ENCODE measurements at regions not wholly inside any gene's neighbourhood (a gene's known extent, or its start where the extent isn't known, plus 50 kb on each side); places are given as distances from the start of the nearest gene placed in this dataset.
"Not testable (repeated sequence)": the region's sequence is repeated elsewhere in the genome, so short reads cannot be mapped to it uniquely, and the experiment has no call there.

DNA sequence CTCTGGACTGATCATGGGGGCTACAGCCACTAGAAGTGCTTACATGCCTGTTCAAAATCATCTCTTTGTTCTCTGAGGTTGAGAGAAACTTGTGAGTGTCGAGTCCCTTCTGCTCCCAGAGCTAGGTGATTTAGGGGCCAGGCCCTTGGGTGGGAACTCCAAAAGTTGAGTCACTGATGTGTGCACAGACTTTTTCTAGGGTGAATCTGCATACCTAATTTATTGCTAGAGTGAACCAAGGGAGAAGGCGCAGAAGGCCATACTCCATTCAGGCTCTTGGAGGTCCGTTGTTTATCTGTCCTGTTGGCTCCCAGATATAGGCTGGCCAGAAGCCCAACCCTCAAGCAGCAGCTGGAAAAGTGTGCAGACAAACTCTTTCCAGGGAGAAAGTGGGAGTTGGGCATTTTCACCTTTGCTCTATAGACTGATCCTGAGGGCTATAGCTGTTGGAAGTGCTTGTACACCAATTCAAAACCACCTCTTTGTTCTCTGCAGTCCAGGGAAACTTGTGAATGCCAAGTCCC lies 80.8 kb upstream of the ARX start:
- H3K4me3 ChIP-seq (ENCODE audit: low read depth, low read length), result no peak overlapping the region
- H3K27me3 ChIP-seq (ENCODE audit: insufficient read depth, low read length), result no peaks in the 10 kb centered on the region
- H3K79me2 ChIP-seq (ENCODE audit: control insufficient read depth, insufficient read depth, low read length, unreplicated experiment), result no peaks in the 10 kb centered on the region
- no peak overlapping the region for H3K27ac ChIP-seq (ENCODE audit: low read depth, low read length)
- H2AFZ ChIP-seq (ENCODE audit: low read length, unreplicated experiment), result no peak overlapping the region
- H3K36me3 ChIP-seq (ENCODE audit: insufficient read depth, low read length), result no peaks in the 10 kb centered on the region
- H3K4me1 ChIP-seq (ENCODE audit: control insufficient read depth, insufficient read depth, low read length, unreplicated experiment), result no peaks in the 10 kb centered on the region

- not testable (repeated sequence) for H2AFZ ChIP-seq (ENCODE audit: low read length, unreplicated experiment); H3K4me1 ChIP-seq (ENCODE audit: control insufficient read depth, insufficient read depth, low read length, unreplicated experiment); H3K36me3 ChIP-seq (ENCODE audit: insufficient read depth, low read length); H3K79me2 ChIP-seq (ENCODE audit: control insufficient read depth, insufficient read depth, low read length, unreplicated experiment); H3K4me3 ChIP-seq (ENCODE audit: low read depth, low read length); H3K27ac ChIP-seq (ENCODE audit: low read depth, low read length); H3K27me3 ChIP-seq (ENCODE audit: insufficient read depth, low read length)
Observed at GRCh38 chrX:25091152-25091551, 75.4 kb upstream of the ARX start.

DNA sequence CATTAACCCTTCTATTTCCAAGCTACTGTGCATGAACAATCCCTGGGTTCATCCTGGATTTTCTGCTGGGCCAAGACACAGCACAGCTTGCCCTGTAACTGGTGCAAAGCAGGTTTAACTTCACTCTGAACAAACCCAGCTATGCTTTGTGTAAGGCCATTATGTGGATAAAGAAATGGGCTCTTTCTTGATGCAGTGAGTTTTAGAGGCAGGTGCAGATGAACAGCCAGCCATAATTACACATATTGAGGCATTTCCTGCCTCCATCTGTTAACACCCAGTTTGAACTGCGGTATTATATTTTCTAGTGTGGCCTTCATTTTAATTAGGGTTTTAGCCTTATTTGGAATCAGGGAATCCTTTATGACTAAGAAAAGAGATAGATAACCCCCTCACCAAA lies 68.7 kb upstream of the ARX start:
- Histone ChIP-seq H3K4me1 (ENCODE audit: control insufficient read depth, insufficient read depth, low read length, unreplicated experiment) (no peaks in the 10 kb centered on the region), H3K4me3 (ENCODE audit: low read depth, low read length) (no peak overlapping the region), H3K36me3 (ENCODE audit: insufficient read depth, low read length) (no peaks in the 10 kb centered on the region), H3K27me3 (ENCODE audit: insufficient read depth, low read length) (peaks cover 31% of the 10 kb centered on the region), H3K79me2 (ENCODE audit: control insufficient read depth, insufficient read depth, low read length, unreplicated experiment) (no peaks in the 10 kb centered on the region), H2AFZ (ENCODE audit: low read length, unreplicated experiment) (no peak overlapping the region), H3K27ac (ENCODE audit: low read depth, low read length) (no peak overlapping the region)

GRCh38 chrX:25083661-25084060 lies 67.9 kb upstream of the ARX start:
- Histone ChIP-seq H2AFZ (ENCODE audit: low read length, unreplicated experiment) (no peak overlapping the region), H3K27me3 (ENCODE audit: insufficient read depth, low read length) (peaks cover 31% of the 10 kb centered on the region), H3K79me2 (ENCODE audit: control insufficient read depth, insufficient read depth, low read length, unreplicated experiment) (no peaks in the 10 kb centered on the region), H3K4me1 (ENCODE audit: control insufficient read depth, insufficient read depth, low read length, unreplicated experiment) (no peaks in the 10 kb centered on the region), H3K36me3 (ENCODE audit: insufficient read depth, low read length) (no peaks in the 10 kb centered on the region), H3K4me3 (ENCODE audit: low read depth, low read length) (no peak overlapping the region), H3K27ac (ENCODE audit: low read depth, low read length) (no peak overlapping the region)

DNA sequence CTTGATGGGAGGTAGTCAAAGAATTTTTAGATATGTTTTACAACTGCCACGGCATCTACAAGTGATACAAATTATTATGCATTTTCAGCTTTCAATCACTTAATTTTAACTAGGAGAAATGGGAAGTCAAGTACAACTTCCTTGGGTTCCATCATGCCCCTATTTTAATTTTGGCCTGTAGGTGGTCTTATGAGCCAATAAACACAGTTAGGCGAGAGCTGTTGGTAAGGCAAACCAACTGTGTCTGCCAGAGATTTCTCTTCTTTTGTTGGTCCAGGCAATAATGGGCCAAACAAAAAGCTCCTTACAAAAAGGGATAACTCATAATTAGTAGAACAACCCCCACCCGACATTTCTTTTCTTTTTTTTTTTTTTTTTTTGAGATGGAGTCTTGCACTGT lies 63.3 kb upstream of the ARX start:
- Histone ChIP-seq H3K4me1 (ENCODE audit: control insufficient read depth, insufficient read depth, low read length, unreplicated experiment) (no peaks in the 10 kb centered on the region), H3K4me3 (ENCODE audit: low read depth, low read length) (no peak overlapping the region), H3K36me3 (ENCODE audit: insufficient read depth, low read length) (no peaks in the 10 kb centered on the region), H3K79me2 (ENCODE audit: control insufficient read depth, insufficient read depth, low read length, unreplicated experiment) (no peaks in the 10 kb centered on the region), H3K27me3 (ENCODE audit: insufficient read depth, low read length) (peaks cover 47% of the 10 kb centered on the region), H3K27ac (ENCODE audit: low read depth, low read length) (no peak overlapping the region), H2AFZ (ENCODE audit: low read length, unreplicated experiment) (no peak overlapping the region)

DNA sequence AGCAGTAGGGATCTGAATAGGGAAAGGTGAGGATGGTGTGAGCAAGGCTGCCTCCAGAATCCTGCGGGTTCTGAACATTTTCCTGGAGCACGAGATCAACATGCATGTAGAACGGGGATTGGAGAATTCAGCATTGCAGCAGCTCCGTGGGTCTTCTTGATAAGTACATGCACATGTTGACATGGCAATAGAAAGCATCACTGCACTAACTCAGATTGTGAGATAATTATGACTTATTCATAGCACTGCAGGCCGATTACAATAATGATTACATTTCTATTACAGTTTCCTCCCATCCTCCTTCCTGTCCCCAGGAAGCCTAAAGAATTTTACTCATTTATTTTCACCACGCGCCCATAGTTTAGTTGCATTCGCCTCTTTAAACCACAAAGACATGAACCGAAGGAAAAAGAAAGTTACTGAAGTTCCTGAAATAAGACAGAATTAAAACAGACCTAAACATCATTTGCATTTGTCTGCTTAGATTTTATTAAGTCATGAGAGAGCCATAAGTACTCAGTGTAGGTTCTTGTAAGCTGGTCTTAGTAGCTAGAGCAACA lies 61.3 kb upstream of the ARX start:
- no peaks in the 10 kb centered on the region for H3K36me3 ChIP-seq (ENCODE audit: insufficient read depth, low read length)
- no peaks in the 10 kb centered on the region for H3K79me2 ChIP-seq (ENCODE audit: control insufficient read depth, insufficient read depth, low read length, unreplicated experiment)
- H3K27ac ChIP-seq (ENCODE audit: low read depth, low read length), result no peak overlapping the region
- H3K4me3 ChIP-seq (ENCODE audit: low read depth, low read length), result no peak overlapping the region
- H3K27me3 ChIP-seq (ENCODE audit: insufficient read depth, low read length), result peaks cover 30% of the 10 kb centered on the region
- no peak overlapping the region for H2AFZ ChIP-seq (ENCODE audit: low read length, unreplicated experiment)
- H3K4me1 ChIP-seq (ENCODE audit: control insufficient read depth, insufficient read depth, low read length, unreplicated experiment), result no peaks in the 10 kb centered on the region

- H3K4me3 ChIP-seq (ENCODE audit: low read depth, low read length), result no peak overlapping the region
- no peak overlapping the region for H2AFZ ChIP-seq (ENCODE audit: low read length, unreplicated experiment)
- H3K79me2 ChIP-seq (ENCODE audit: control insufficient read depth, insufficient read depth, low read length, unreplicated experiment), result no peaks in the 10 kb centered on the region
- peaks cover 23% of the 10 kb centered on the region; the same call in 1 of the 2 replicates for H3K27me3 ChIP-seq (ENCODE audit: insufficient read depth, low read length)
- H3K36me3 ChIP-seq (ENCODE audit: insufficient read depth, low read length), result no peaks in the 10 kb centered on the region
- H3K4me1 ChIP-seq (ENCODE audit: control insufficient read depth, insufficient read depth, low read length, unreplicated experiment), result no peaks in the 10 kb centered on the region
- H3K27ac ChIP-seq (ENCODE audit: low read depth, low read length), result no peak overlapping the region
Observed at GRCh38 chrX:25072247-25072646, 56.5 kb upstream of the ARX start.

GRCh38 chrX:25070038-25070437 lies 54.3 kb upstream of the ARX start:
- Histone ChIP-seq H3K79me2 (ENCODE audit: control insufficient read depth, insufficient read depth, low read length, unreplicated experiment) (no peaks in the 10 kb centered on the region), H3K27ac (ENCODE audit: low read depth, low read length) (no peak overlapping the region), H3K4me3 (ENCODE audit: low read depth, low read length) (no peak overlapping the region), H3K36me3 (ENCODE audit: insufficient read depth, low read length) (no peaks in the 10 kb centered on the region), H3K27me3 (ENCODE audit: insufficient read depth, low read length) (peaks cover 13% of the 10 kb centered on the region; the same call in 1 of the 2 replicates), H2AFZ (ENCODE audit: low read length, unreplicated experiment) (no peak overlapping the region), H3K4me1 (ENCODE audit: control insufficient read depth, insufficient read depth, low read length, unreplicated experiment) (no peaks in the 10 kb centered on the region)

DNA sequence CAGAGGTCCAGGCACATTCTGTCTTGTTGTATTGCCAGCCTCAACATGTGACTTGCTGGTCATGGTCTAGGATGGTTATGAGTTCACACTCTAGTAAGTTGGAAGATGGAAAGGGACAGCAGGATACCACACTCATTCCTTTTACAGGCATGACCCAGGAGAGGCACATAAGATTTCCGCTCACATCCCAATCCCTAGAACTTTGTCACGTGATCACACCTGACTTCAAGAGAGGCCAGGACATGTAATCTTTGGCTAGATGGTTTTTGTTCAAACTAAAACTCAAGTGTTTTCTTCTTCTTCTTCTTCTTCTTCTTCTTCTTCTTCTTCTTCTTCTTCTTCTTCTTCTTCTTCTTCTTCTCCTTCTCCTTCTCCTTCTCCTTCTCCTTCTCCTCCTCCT lies 53.4 kb upstream of the ARX start:
- H3K4me3 ChIP-seq (ENCODE audit: low read depth, low read length), result no peak overlapping the region
- no peak overlapping the region for H3K27ac ChIP-seq (ENCODE audit: low read depth, low read length)
- H3K27me3 ChIP-seq (ENCODE audit: insufficient read depth, low read length), result peaks cover 10% of the 10 kb centered on the region; the same call in 1 of the 2 replicates
- H3K79me2 ChIP-seq (ENCODE audit: control insufficient read depth, insufficient read depth, low read length, unreplicated experiment), result no peaks in the 10 kb centered on the region
- no peaks in the 10 kb centered on the region for H3K36me3 ChIP-seq (ENCODE audit: insufficient read depth, low read length)
- H3K4me1 ChIP-seq (ENCODE audit: control insufficient read depth, insufficient read depth, low read length, unreplicated experiment), result no peaks in the 10 kb centered on the region
- no peak overlapping the region for H2AFZ ChIP-seq (ENCODE audit: low read length, unreplicated experiment)

DNA sequence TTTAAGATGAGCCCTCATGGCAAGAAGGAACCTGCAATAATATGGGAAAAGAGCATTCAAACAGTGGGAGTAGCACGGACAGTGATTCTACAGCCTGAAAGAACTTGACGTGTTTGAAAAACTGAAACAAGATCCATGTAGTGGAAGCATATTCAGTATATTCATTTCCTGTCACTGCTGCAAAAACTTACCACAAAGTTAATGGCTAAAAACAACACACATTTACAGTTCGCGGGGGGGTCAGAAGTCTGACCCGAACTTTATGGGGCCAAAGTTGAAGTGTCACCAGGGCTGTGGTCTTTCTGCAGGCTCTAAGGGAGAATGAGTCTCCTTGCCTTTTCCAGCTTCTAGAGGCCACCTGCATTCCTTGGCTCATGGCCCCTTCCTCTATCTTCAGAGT lies 52.6 kb upstream of the ARX start:
- peak overlapping the region; percentile 70 for H3K4me3 ChIP-seq (ENCODE audit: low read depth, low read length)
- peak overlapping the region; percentile 42 for H2AFZ ChIP-seq (ENCODE audit: low read length, unreplicated experiment)
- no peak overlapping the region for H3K27ac ChIP-seq (ENCODE audit: low read depth, low read length)
- no peaks in the 10 kb centered on the region for H3K79me2 ChIP-seq (ENCODE audit: control insufficient read depth, insufficient read depth, low read length, unreplicated experiment)
- no peaks in the 10 kb centered on the region for H3K4me1 ChIP-seq (ENCODE audit: control insufficient read depth, insufficient read depth, low read length, unreplicated experiment)
- peaks cover 10% of the 10 kb centered on the region; the same call in 1 of the 2 replicates for H3K27me3 ChIP-seq (ENCODE audit: insufficient read depth, low read length)
- no peaks in the 10 kb centered on the region for H3K36me3 ChIP-seq (ENCODE audit: insufficient read depth, low read length)

- no peaks in the 10 kb centered on the region for H3K79me2 ChIP-seq (ENCODE audit: control insufficient read depth, insufficient read depth, low read length, unreplicated experiment)
- H2AFZ ChIP-seq (ENCODE audit: low read length, unreplicated experiment), result peak overlapping the region; percentile 99
- H3K36me3 ChIP-seq (ENCODE audit: insufficient read depth, low read length), result no peaks in the 10 kb centered on the region
- no peaks in the 10 kb centered on the region for H3K4me1 ChIP-seq (ENCODE audit: control insufficient read depth, insufficient read depth, low read length, unreplicated experiment)
- no peak overlapping the region for H3K27ac ChIP-seq (ENCODE audit: low read depth, low read length)
- peaks cover 10% of the 10 kb centered on the region; the same call in 1 of the 2 replicates for H3K27me3 ChIP-seq (ENCODE audit: insufficient read depth, low read length)
- H3K4me3 ChIP-seq (ENCODE audit: low read depth, low read length), result peak overlapping the region; percentile 70
Observed at GRCh38 chrX:25067271-25068172, 51.8 kb upstream of the ARX start.

Measured in ACC112 (cell line).